Esophagus muscularis mucosa (tissue), 3 donors: ENCODE measurements at regions not wholly inside any gene's neighbourhood (a gene's known extent, or its start where the extent isn't known, plus 50 kb on each side); places are given as distances from the start of the nearest gene placed in this dataset.

ENCODE experiments used
- EP300 ChIP-seq: sonication (generic); formaldehyde crosslinking; IDR thresholded peaks from one replicate; pipeline ENCODE4 v1.6.1; 2017; ENCODE audit warnings: antibody characterized with exemption
- TF ChIP-seq, protein P1 (sequence below), 3 experiments: fragments of 200-600 bp in 2 of 3; fragments of 450-650 bp in 1 of 3; sonication (generic) in 2 of 3; IDR thresholded peaks; one replicate each; pipeline ENCODE4 v1.5.1; 2017 to 2019; ENCODE audit warnings: antibody characterized with exemption in 3 of 3, mild to moderate bottlenecking in 2 of 3, moderate library complexity in 1 of 3

DNA sequence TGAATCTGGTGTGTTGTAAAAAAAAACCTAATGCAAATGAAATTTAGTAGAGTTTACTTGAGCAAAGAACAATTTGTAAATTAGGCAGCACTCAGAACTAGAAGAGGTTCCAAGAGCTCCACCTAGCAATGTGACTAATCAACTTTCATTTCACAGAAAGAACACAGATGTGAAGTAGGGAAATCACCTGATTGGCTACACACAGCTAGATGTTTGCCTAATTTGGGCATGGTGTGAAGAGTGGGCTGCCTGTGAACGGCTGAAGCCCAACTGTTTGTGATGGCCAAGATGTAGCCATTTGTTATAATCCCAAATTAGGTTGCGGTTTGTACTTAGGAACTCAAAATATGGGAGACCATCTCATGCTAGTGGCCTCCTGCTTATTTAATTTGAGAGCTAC is 724.4 kb upstream of the SLITRK5 start:
- TF ChIP-seq, protein P1, sequence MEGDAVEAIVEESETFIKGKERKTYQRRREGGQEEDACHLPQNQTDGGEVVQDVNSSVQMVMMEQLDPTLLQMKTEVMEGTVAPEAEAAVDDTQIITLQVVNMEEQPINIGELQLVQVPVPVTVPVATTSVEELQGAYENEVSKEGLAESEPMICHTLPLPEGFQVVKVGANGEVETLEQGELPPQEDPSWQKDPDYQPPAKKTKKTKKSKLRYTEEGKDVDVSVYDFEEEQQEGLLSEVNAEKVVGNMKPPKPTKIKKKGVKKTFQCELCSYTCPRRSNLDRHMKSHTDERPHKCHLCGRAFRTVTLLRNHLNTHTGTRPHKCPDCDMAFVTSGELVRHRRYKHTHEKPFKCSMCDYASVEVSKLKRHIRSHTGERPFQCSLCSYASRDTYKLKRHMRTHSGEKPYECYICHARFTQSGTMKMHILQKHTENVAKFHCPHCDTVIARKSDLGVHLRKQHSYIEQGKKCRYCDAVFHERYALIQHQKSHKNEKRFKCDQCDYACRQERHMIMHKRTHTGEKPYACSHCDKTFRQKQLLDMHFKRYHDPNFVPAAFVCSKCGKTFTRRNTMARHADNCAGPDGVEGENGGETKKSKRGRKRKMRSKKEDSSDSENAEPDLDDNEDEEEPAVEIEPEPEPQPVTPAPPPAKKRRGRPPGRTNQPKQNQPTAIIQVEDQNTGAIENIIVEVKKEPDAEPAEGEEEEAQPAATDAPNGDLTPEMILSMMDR (IDR thresholded peaks at IDR 0.05): no peak
- no peak for TF ChIP-seq EP300
